Gastroesophageal sphincter (tissue), 4 donors: ENCODE measurements at regions not wholly inside any gene's neighbourhood (a gene's known extent, or its start where the extent isn't known, plus 50 kb on each side); places are given as distances from the start of the nearest gene placed in this dataset.

ENCODE experiments used
- ATAC-seq: fragments of 150-250 bp; one replicate; pipeline ENCODE4 v1.9.1; 2016; ENCODE audit warnings: mild to moderate bottlenecking, moderate library complexity
- H3K27ac ChIP-seq, 4 donors: fragments of 200-600 bp; sonication (generic) in 3 of 4; 1 replicate in 3 of 4; 2 replicates in 1 of 4; pipeline ENCODE4 v1.5.1; 2016 to 2019
- H3K27me3 ChIP-seq: fragments of 200-600 bp; sonication (generic); one replicate; pipeline ENCODE4 v1.5.1; 2019
- H3K36me3 ChIP-seq, 2 donors: fragments of 200-600 bp; sonication (generic); one replicate each; pipeline ENCODE4 v1.5.1; 2019; ENCODE audit warnings: control low read depth in 1 of 2
- H3K4me1 ChIP-seq, 3 donors: fragments of 200-600 bp; sonication (generic); 1 replicate in 2 of 3; 2 replicates in 1 of 3; pipeline ENCODE4 v1.5.1; 2016 to 2019; ENCODE audit warnings: control low read depth in 2 of 3
- H3K4me3 ChIP-seq, 2 donors: fragments of 200-600 bp; sonication (generic); one replicate each; pipeline ENCODE4 v1.5.1; 2019; ENCODE audit warnings: mild to moderate bottlenecking in 1 of 2, moderate library complexity in 1 of 2
- H3K9me3 ChIP-seq, 3 donors: fragments of 200-600 bp; sonication (generic); one replicate each; pipeline ENCODE4 v1.5.1; 2017 to 2019; ENCODE audit warnings: control low read depth in 2 of 3
- CTCF ChIP-seq, 4 experiments: fragments of 200-600 bp in 2 of 4; fragments of 450-650 bp in 2 of 4; sonication (generic) in 1 of 4; IDR thresholded peaks; one replicate each; pipeline ENCODE4 v1.5.1; 2017 to 2019; ENCODE audit warnings: antibody characterized with exemption in 4 of 4, mild to moderate bottlenecking in 2 of 4, moderate library complexity in 2 of 4
- EP300 ChIP-seq: sonication (generic); formaldehyde crosslinking; IDR thresholded peaks from one replicate; pipeline ENCODE4 v1.6.1; 2017; ENCODE audit warnings: antibody characterized with exemption, mild to moderate bottlenecking
- POLR2A ChIP-seq, 2 donors: fragments of 450-650 bp; IDR thresholded peaks; one replicate each; pipeline ENCODE4 v1.6.1; 2017; ENCODE audit warnings: antibody characterized with exemption in 2 of 2, mild to moderate bottlenecking in 2 of 2, moderate library complexity in 1 of 2
- POLR2AphosphoS5 ChIP-seq: sonication (generic); formaldehyde crosslinking; IDR thresholded peaks from one replicate; pipeline ENCODE4 v1.6.1; 2017; ENCODE audit warnings: antibody characterized with exemption
- WGBS, 2 donors: methylation state at CpG; one replicate each; pipeline ENCODE4 v1.1.5; 2018; ENCODE audit warnings: low coverage in 1 of 2; 5-methylcytosine and 5-hydroxymethylcytosine counted together

GRCh38 chr1:221880182-221880581, 138.3 kb upstream of the DUSP10 start:
- TF ChIP-seq CTCF (IDR thresholded peaks at IDR 0.05) (no peak), POLR2A (IDR thresholded peaks at IDR 0.05) (no peak), EP300 (no peak), POLR2AphosphoS5 (no peak)
- Histone ChIP-seq H3K27me3 (no peaks in the 10 kb centered on the region), H3K9me3 (no peaks in the 10 kb centered on the region), H3K36me3 (no peaks in the 10 kb centered on the region), H3K27ac (no peak overlapping the region), H3K4me1 (no peaks in the 10 kb centered on the region), H3K4me3 (no peak overlapping the region)
- 11 to 50% methylated on average over 1 of the region's 1 CpG for WGBS, 2 donors
- no peak for ATAC-seq

GRCh38 chr1:221878134-221878533, 136.2 kb upstream of the DUSP10 start:
- Histone ChIP-seq H3K27me3 (no peaks in the 10 kb centered on the region), H3K36me3 (no peaks in the 10 kb centered on the region), H3K9me3 (no peaks in the 10 kb centered on the region), H3K4me1 (no peaks in the 10 kb centered on the region), H3K4me3 (no peak overlapping the region), H3K27ac (no peak overlapping the region)
- ATAC-seq = no peak
- no peak for TF ChIP-seq POLR2AphosphoS5
- no peak for TF ChIP-seq EP300
- no peak for TF ChIP-seq CTCF (IDR thresholded peaks at IDR 0.05)
- no peak for TF ChIP-seq POLR2A (IDR thresholded peaks at IDR 0.05)

GRCh38 chr1:221877311-221877710, 135.4 kb upstream of the DUSP10 start:
- Histone ChIP-seq H3K9me3 (no peaks in the 10 kb centered on the region), H3K4me1 (no peaks in the 10 kb centered on the region), H3K4me3 (no peak overlapping the region), H3K27ac (no peak overlapping the region), H3K27me3 (no peaks in the 10 kb centered on the region), H3K36me3 (no peaks in the 10 kb centered on the region)
- TF ChIP-seq CTCF (IDR thresholded peaks at IDR 0.05) = no peak
- no peak for ATAC-seq
- WGBS, 2 donors = 65 to 81% methylated on average over 2 of the region's 2 CpGs

GRCh38 chr1:221875004-221875330, 133.1 kb upstream of the DUSP10 start:
- Histone ChIP-seq H3K36me3 (no peaks in the 10 kb centered on the region), H3K27me3 (no peaks in the 10 kb centered on the region), H3K9me3 (no peaks in the 10 kb centered on the region), H3K27ac (no peak overlapping the region), H3K4me3 (no peak overlapping the region), H3K4me1 (no peaks in the 10 kb centered on the region)
- ATAC-seq = no peak
- TF ChIP-seq EP300 = no peak
- TF ChIP-seq POLR2AphosphoS5 = no peak
- no peak for TF ChIP-seq CTCF (IDR thresholded peaks at IDR 0.05)
- no peak for TF ChIP-seq POLR2A (IDR thresholded peaks at IDR 0.05)
- WGBS, 2 donors = 64 to 67% methylated on average over 4 of the region's 4 CpGs

GRCh38 chr1:221874285-221875003, 132.6 kb upstream of the DUSP10 start:
- Histone ChIP-seq H3K4me3 (no peak overlapping the region), H3K9me3 (no peaks in the 10 kb centered on the region), H3K27me3 (no peaks in the 10 kb centered on the region), H3K27ac (no peak overlapping the region), H3K4me1 (no peaks in the 10 kb centered on the region), H3K36me3 (no peaks in the 10 kb centered on the region)
- no peak for ATAC-seq
- TF ChIP-seq CTCF (IDR thresholded peaks at IDR 0.05) (no peak), POLR2A (IDR thresholded peaks at IDR 0.05) (no peak), EP300 (no peak), POLR2AphosphoS5 (no peak)
- 50% methylated on average over 1 of the region's 3 CpGs; no CpG with 5 or more reads in 1 of the 2 donors for WGBS, 2 donors
